ENCODE measurements at regions not wholly inside any gene's neighbourhood (a gene's known extent, or its start where the extent isn't known, plus 50 kb on each side); places are given as distances from the start of the nearest gene placed in this dataset.

- 18 to 32% (median 29%) methylated on average over 1 of the region's 1 CpG for WGBS, 3 donors
- no peaks in the 10 kb centered on the region for H3K4me1 ChIP-seq (ENCODE audit: insufficient read depth)
- intact Hi-C loops (cut with DNase I), result no loop called here
- H3K4me3 ChIP-seq, result no peak overlapping the region
- H3K9me3 ChIP-seq, result no peaks in the 10 kb centered on the region
- H3K27me3 ChIP-seq, result no peaks in the 10 kb centered on the region
- no peak overlapping the region for H3K27ac ChIP-seq
- TF ChIP-seq EP300 (IDR thresholded peaks at IDR 0.05) (no peak), POLR2A (IDR thresholded peaks at IDR 0.05) (no peak), CTCF (IDR thresholded peaks at IDR 0.05) (no peak)
- no peaks in the 10 kb centered on the region for H3K36me3 ChIP-seq
- DNase-seq, result no peak
Measured at GRCh38 chr2:59744436-59744835, 809.0 kb downstream of the BCL11A start.

- Histone ChIP-seq H3K27ac (no peak overlapping the region), H3K9me3 (no peaks in the 10 kb centered on the region), H3K36me3 (no peaks in the 10 kb centered on the region), H3K4me1 (ENCODE audit: insufficient read depth) (no peaks in the 10 kb centered on the region), H3K27me3 (no peaks in the 10 kb centered on the region), H3K4me3 (no peak overlapping the region)
- 65 to 72% (median 66%) methylated on average over 3 of the region's 3 CpGs for WGBS, 3 donors
- intact Hi-C loops (cut with DNase I), result no loop called here
- no peak for TF ChIP-seq POLR2A (IDR thresholded peaks at IDR 0.05)
- no peak for TF ChIP-seq EP300 (IDR thresholded peaks at IDR 0.05)
- no peak for DNase-seq
Measured at GRCh38 chr2:59741840-59742239, 811.6 kb downstream of the BCL11A start.

GRCh38 chr2:59739166-59739565 is 814.3 kb downstream of the BCL11A start:
- Histone ChIP-seq H3K27me3 (no peaks in the 10 kb centered on the region), H3K4me3 (no peak overlapping the region), H3K4me1 (ENCODE audit: insufficient read depth) (no peaks in the 10 kb centered on the region), H3K9me3 (no peaks in the 10 kb centered on the region), H3K36me3 (no peaks in the 10 kb centered on the region), H3K27ac (no peak overlapping the region)
- WGBS, 3 donors, result 74 to 83% (median 80%) methylated on average over 4 of the region's 4 CpGs
- intact Hi-C loops (cut with DNase I), result no loop called here
- no peak for TF ChIP-seq EP300 (IDR thresholded peaks at IDR 0.05)
- no peak for TF ChIP-seq CTCF (IDR thresholded peaks at IDR 0.05)
- TF ChIP-seq POLR2A (IDR thresholded peaks at IDR 0.05), result no peak
- no peak for DNase-seq

- intact Hi-C loops (cut with DNase I), result no loop called here
- no peak overlapping the region for H3K4me3 ChIP-seq
- H3K4me1 ChIP-seq (ENCODE audit: insufficient read depth), result no peaks in the 10 kb centered on the region
- no peaks in the 10 kb centered on the region for H3K27me3 ChIP-seq
- H3K9me3 ChIP-seq, result no peaks in the 10 kb centered on the region
- no peak for DNase-seq
- H3K36me3 ChIP-seq, result no peaks in the 10 kb centered on the region
- no peak overlapping the region for H3K27ac ChIP-seq
- no peak for TF ChIP-seq EP300 (IDR thresholded peaks at IDR 0.05)
- TF ChIP-seq CTCF (IDR thresholded peaks at IDR 0.05), result no peak
- no peak for TF ChIP-seq POLR2A (IDR thresholded peaks at IDR 0.05)
Measured at GRCh38 chr2:59737299-59737698, 816.2 kb downstream of the BCL11A start.

GRCh38 chr2:59734743-59735142 is 818.7 kb downstream of the BCL11A start:
- H3K36me3 ChIP-seq, result no peaks in the 10 kb centered on the region
- H3K4me3 ChIP-seq, result no peak overlapping the region
- no peak for TF ChIP-seq EP300 (IDR thresholded peaks at IDR 0.05)
- no peak for TF ChIP-seq CTCF (IDR thresholded peaks at IDR 0.05)
- no peak for TF ChIP-seq POLR2A (IDR thresholded peaks at IDR 0.05)
- intact Hi-C loops (cut with DNase I), result no loop called here
- H3K4me1 ChIP-seq (ENCODE audit: insufficient read depth), result no peaks in the 10 kb centered on the region
- H3K27me3 ChIP-seq, result no peaks in the 10 kb centered on the region
- 52 to 63% (median 58%) methylated on average over 4 of the region's 4 CpGs for WGBS, 3 donors
- DNase-seq, result no peak
- H3K27ac ChIP-seq, result no peak overlapping the region
- no peaks in the 10 kb centered on the region for H3K9me3 ChIP-seq
